Right lung (tissue), 2 donors: ENCODE measurements at regions not wholly inside any gene's neighbourhood (a gene's known extent, or its start where the extent isn't known, plus 50 kb on each side); places are given as distances from the start of the nearest gene placed in this dataset.
"Not testable (repeated sequence)": the region's sequence is repeated elsewhere in the genome, so short reads cannot be mapped to it uniquely, and the experiment has no call there.

ENCODE experiments used
- DNase-seq, 2 donors: peaks; one replicate each; pipeline ENCODE4 v3.0.0-alpha.2; 2013

DNA sequence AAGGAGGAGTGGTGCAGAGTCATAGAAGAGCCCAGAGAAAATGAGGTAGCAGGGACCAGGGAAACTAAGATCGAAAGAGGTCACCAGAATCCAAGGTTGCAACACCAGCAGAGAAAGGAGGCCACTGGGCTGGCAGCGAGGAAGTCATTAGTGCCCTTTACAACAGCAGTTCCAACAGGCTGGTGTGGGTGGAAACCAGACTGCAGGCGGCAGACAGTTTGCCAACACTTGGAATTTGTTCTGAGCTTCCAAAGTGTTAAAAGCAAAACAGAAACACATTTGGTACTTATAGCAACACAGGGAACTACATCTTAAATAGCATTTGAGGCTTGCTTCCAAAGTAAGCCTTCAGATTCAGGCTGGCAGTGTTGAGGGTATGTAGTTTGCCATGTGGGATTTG is 95.2 kb upstream of the PWP1 start:
- DNase-seq, result no peak

DNA sequence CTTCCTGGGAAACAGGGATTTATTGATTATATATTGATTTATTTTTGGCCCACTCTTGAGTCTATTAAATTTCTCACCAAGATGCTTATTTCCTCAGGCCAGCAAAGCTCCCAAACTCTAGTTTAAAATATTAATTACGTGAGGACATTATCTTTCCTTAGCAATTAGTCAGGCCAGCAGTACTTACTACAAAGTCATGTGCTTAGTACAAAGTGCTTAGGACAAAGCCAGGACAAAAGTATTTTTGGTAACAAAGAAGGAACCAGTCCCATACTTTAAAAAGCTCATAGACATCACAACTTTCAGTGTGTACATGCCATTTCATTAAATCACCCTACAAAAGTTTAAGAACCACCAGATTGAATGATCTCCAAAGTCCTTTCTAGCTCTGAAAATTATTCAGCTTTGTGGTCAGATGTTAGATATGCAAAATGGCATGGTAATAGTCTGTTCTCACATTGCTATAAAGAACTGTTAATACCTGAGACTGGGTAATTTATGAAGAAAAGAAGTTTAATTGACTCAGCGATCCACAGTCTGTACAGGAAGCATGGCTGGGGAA is 94.7 kb upstream of the PWP1 start:
- DNase-seq, result no peak

DNA sequence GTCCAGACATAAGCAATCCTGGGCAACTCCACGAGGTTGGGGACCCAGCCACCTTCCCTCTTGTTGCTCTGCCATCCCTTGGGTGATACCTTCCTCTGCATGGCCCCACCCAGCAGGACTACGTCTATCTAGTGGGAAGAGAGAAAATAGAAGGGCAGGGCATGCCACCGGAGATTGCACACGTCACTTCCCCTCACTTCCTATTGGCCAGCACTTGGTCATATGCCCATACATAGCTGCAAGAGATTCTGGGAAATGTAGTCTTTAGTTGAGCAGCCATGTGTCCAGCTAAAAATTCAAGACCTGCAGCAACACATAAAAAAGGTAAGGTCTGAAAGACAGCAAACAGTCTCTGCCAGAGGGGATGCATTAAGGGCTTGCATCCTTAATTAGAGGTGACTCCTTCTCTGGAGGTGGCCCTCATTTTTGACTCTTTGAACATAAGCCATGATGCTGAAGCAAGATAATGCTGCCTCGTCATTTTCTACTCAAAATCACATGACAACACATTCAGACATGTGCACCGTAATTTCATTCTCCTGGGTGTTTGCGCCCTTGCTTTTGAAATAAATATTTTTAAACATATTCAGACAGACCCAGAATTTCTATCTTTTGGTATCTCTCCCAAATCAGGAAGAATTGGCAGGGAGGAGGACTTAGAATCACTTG is 91.8 kb upstream of the PWP1 start:
- no peak for DNase-seq

DNA sequence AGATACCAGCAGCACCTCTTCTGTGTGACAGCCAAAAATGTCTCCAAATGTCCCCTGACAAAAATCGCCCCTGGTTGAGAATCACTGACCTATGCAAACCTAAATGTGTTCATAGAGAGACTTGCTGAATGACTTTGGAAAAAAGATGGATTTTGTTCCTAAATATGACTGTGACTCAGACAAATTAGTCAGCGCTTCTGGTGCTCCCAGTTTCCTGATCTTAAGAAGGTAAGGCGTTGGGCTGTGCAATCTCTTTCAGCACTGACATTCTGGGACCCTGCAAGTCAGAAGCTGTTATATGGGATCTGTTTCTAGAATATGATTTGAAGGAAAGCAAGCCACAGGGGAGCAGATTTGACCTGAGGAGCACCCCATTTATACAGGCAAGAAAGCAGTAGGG is 90.6 kb upstream of the PWP1 start:
- DNase-seq, result no peak

DNA sequence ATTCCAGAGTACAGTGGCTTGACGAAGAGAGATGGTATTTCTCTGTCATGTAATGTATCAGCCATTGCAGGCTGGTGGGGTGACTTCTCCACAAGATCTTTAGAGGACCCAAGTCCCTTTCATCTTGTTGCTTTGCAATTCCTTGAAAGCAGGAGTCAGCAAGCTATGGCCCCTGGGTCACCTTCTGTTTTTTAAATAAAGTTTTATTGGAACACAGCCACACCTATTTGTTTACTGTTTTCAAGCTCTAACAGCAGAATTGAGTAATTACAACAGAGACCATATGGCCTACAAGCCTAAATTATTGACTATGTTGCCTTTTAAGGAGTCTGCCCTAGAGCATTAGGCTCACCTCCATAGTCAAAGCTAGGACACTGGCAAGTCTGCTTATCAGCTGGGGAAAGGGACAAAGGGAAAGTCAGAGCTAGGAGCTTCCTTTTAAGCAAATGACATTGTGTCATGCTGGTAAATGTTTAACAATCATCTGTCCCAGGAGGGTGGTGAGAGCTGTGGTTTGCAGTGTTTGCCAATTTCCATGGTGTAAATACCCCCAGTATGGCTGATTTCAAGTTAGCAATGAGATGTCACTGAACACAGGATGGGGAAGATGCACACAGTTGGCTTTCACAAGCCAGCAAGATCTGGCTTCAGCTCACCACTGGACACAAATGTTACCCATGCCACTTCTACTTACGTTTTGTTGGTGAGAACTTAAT is 87.7 kb upstream of the PWP1 start:
- DNase-seq, result no peak

DNA sequence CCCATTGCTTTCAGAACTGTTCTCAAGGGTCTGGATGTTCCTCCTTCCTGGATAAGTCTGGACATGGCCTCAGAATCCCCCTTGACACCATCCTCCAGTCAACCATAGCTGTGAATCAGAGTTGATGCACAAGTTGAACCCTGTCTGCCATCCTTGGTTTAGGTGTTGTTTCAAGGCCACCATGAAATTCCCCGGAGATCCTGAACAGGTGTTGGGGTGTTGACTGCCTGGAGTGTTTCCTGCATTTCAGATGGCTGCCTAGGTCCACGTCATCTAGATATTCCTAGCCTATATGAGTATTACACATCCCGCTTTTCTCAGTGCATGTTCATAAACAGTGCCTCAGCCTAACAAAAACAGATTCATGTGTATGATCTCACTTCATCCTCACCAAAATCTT is 86.7 kb upstream of the PWP1 start:
- no peak for DNase-seq

DNA sequence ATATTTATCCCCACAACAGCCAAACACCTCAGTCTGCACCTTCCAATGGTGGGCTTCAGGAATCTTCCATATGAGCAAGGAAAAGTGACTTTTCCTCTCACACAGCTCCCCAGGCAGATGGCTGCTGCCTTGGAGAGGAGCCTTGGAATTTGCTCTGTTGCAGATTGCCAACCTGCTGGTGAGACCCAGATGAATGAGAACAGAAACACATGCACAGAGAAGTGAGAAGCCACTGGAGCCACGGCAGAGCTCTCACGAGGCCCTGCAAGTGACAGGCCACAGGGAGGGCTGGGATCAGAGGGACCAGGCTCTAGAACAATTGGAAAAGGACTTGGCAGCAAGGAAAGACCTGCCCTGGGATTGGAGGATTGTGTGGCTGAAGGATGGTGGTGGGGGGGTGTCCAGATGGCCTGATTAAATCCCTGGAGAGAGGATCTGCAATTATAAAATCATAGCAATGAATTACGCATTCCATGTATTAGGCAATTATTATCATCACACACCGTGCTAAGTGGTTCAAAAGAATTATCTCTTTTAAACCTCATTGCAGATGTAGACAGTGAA is 84.9 kb upstream of the PWP1 start:
- no peak for DNase-seq

DNA sequence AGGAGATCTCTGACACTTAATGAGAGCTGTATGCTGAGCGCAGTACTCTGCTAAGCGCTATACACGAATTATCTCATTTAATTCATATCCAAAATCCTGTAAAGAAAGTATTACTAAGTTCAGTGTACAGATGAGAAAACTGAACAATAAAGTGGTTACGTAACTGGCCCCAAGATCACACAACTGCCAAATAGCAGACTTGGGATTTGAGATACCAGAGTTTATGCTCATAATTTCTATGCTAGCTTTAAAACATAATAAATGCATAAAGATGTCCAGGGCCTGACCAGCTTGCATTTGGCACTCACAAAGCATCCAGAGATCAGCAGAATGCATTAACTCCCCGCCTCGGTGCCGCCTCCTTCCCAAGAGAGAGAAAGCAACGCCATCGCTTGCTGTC is 83.2 kb upstream of the PWP1 start:
- no peak for DNase-seq

DNA sequence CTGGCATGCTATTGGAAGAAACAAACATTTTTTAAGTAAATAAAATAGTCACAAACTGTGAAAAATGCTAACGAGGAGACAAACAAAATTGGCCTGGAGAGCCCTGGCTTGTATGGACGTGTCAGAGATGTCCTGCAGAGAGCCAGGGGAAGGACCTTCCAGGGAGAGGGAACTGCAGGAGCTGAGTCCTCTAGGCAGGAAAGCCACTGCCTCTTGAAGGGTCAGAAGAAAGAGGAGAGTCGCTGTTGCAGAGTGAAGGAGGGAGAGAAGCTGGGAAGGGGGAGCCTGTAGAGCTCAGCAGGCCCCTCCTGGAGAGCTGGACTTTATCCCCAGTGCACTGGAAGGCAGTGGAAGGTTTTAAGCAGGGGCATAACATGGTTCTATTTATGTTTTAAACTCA is 80.3 kb upstream of the PWP1 start:
- no peak for DNase-seq

DNA sequence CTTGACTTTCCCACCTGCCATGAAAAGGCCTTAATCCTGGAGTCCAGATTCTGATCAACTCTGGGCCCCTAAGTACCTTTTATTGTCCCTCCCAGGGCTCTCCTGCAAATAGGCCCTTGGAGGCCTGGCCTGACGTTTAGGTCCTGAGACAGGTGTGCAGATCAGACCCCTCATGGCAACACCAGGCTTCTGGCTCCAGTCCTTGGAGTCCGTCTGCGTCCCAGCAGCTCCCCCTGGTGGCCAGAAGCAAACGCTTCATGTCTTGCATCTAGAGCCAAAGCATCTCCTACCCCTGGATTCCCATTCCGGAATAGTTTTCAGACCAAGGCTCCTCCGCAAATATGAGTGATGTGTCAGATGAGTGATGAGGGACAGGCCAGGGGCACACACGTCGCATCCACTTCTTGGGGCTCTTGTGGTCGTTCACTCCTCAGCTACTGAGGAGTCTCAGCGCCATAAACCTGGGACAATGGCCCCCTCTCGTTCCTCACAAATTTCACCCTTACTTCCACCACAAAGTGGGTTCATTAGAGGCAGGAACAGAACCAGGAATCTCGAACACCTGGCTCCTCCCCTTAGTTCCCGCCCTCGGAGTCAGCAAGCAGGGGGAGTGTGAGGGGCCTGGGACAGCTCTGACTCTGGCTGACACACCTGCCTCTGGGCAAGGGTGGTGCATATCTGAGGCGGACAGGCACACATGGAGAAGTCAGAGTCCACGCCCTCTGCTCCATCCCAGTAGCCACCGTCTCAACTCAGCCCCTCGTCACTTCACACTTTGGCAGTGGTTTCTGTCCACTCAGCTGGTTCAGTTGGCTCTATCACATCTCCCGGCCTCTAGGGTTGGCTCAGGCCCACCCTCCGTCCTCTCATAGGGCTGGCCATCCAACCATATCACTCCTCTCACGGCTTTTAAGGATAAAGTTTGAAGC is 77.9 kb upstream of the PWP1 start:
- DNase-seq, result peak; percentile 65 to 76

DNA sequence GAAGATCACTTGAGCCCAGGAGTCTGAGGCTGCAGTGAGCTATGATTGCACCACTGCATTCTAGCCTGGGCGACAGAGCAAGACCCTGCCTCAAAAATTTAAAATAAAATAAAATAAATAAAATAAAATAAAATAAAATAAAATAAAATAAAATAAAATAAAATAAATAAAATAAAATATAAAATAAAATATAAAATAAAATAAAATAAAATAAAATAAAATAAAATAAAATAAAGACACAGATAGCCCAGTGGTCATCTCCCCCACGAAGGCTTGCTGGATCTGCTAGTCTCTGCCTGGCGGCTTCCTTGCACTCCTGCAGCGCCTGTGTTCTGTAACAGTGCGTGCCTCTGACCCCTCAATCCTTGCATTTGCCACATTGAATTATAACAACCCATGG is 76.8 kb upstream of the PWP1 start:
- DNase-seq, result not testable (repeated sequence)

DNA sequence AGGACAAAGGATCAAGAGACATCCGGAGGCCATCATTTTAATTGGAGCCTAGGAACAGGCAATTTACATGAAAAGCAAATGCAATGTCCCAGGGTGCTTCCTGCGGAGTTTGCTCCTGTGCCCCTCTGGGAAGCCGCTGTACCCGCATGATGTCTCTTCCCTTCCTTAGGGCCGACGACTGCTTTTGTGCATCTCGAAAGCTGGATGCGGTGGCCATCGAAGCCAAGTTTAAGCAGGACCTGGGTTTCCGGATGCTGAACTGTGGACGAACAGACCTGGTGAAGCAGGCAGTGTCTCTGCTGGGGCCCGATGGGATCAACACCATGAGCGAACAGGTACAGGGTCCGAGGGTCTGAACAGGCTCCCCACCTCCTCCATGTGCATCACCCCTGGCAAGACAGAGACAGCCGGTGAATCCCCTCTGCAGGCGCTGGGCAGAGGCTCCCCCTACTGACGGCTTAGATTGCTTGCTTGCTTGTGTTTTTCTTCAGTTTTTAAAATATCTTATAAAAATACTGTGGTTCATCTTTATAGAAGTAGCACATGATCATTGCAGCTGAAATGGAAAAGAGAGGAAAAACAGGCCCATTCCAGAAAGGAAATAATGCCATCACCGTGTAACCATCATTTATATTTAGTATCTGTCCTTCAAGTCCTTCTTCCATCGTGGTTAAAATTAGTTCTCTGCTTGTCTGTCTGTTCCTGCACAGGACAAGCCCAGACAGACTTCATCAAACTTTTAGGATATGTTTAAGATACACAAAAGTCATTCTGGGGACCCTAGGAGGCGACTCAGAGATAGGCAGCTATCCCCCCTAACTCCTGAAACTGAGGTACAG is 75.4 kb upstream of the PWP1 start:
- DNase-seq, result peak in 1 of 2 donors; percentile 6

DNA sequence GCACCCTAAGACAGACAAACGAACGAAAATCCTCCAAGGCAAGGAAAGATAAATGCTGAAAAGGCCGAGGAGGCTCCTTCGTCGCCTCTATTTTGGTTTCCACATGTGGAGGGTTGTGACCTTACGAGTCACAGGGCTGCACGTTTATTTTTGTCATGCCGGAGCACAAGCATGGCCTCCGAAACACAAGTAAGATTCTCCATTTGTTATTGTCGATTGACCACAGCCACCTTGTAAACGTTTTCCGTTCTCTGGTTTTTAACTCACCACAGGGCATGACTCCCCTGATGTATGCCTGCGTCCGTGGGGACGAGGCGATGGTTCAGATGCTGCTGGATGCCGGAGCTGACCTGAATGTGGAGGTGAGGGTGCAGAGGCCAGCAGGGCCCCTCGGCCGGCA is 73.1 kb upstream of the PWP1 start:
- DNase-seq, result no peak

DNA sequence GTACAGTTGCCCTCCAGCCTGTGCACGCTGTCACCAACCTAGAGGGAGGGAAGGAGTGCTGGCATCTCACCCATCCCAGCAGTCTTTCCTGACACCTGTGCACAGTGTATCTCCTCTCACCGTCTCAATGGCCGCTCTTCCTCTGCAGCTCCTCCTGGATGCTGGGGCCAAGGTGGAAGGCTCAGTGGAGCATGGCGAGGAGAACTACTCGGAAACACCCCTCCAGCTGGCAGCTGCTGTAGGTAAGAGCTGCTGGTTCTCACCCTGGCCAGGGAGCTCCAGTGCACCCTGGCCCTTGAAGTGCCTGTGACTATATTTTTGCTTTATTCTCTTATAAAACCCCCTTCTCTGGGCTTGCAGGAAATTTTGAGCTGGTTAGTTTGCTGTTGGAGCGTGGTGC is 68.7 kb upstream of the PWP1 start:
- no peak for DNase-seq

DNA sequence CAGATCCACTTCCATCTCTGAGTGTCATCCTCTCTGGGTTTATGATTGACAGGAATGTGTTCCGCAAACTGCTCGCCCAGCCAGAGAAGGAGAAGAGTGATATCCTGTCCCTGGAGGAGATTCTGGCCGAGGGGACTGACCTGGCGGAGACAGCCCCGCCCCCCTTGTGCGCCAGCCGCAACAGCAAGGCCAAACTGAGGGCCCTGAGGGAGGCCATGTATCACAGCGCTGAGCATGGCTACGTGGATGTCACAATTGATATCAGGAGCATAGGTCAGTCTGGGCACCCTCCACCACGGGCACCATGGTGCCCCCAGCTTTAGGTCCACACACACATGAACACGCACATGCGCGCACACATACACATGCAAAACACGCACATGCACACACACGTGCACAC is 67.5 kb upstream of the PWP1 start:
- DNase-seq, result no peak

DNA sequence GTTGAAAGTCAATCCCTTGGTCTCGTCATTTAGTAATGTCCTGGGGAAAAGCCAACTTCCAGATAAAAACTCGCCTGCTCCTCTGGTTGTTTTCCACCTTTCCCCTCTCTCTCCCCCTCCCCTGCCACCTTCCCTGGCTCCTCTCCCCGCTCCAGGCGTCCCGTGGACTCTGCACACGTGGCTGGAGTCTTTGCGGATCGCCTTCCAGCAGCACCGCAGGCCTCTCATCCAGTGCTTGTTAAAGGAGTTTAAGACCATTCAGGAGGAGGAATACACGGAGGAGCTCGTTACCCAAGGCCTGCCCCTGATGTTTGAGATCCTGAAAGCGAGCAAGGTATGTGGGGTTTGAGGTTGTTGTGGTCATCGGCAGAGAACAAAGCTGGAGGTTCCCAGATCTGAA is 65.8 kb upstream of the PWP1 start:
- no peak for DNase-seq

DNA sequence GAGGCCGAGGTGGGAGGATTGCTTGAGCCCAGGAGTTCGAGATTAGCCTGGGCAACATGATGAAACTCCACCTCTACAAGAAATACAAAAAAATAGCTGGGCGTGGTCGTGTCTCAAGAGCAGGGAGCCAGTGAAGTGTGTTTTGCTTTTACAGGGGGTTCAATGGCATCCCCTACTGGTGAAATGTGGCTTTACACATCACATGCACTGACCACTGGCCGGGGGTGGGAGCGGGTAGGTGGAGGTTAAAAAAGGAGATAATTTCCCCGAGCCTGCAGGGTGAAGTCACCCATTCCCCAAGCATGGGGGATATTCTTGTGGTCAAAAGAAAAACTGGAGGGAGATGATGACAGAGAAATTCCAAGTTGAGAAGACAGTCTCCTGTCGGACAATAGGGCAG is 63.6 kb upstream of the PWP1 start:
- DNase-seq, result no peak

DNA sequence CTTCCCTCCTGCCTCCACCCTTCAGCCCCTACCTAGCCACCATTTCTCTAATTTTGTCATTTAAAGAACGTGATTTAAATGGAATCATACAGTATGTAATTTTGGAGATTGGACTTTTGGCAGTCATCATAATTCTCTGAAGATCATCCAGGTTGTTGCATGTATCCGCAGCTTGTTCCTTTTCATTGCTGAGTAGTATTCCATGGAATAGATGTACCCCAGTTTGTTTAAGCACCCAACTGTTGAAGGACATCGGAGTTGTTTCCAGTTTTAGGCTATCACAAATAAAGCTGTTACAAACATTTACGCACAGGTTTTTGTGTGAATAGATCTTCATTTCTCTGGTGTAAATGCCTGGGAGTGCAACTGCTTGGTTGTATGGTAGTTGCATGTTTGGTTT is 61.1 kb upstream of the PWP1 start:
- no peak for DNase-seq

DNA sequence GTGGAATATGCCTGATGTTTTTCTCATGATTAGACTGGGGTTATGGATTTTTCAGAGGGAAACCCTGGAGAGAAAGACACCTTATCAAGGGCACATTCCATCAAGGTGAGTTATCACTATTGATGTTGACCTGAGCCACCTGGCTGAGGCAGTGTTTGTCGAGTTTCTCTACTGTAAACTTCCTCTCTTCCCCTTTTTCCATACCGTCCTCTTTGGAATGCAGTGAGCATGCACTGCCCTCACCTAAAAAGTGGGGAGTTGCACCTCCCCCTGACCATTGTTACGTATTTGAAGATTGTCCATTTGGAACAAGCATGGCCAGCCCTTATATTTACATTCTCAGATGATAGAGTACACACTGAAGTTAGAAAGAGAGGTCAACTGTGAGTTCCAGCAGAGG is 53.9 kb upstream of the PWP1 start:
- DNase-seq, result no peak

DNA sequence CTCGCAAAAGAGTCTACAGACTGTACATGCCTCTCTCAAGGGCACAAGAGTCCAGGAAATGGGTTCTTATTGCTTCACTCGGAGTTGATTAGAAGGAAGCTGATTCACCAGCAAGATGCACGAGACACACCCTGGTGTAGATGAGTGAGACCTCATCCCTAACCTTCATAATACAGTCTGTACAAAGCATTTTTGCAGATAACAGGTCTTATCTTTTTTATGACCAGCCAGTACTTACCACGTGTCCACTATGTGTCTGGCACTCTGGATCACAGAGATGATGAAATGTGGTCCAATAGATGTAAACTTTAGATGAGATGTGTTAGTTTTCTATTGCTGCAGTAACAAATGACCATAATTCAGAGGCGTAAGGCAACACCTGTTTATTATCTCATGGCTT is 53.4 kb upstream of the PWP1 start:
- DNase-seq, result no peak

DNA sequence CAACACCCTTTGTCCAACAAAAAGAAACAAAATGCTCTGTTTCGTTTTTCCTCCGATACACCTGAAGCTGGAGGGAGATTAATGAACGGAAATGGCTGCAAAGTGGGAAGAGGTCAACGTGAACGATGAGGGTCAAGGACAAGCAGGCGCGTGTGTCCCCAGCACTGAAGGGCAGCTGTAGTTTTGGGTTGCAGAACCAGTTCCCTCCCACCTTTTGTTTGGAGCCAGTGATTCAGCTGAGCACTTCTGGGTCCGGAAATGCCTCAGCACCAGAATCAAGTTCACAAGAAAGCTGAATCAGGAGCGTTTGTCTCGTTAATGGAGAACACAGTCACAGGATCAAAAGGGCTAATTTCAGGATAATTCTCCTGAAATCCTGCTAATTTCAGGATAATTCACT is 51.1 kb upstream of the PWP1 start:
- DNase-seq, result no peak
